ENCODE measurements at regions not wholly inside any gene's neighbourhood (a gene's known extent, or its start where the extent isn't known, plus 50 kb on each side); places are given as distances from the start of the nearest gene placed in this dataset.

GRCh38 chr3:110227991-110228390, 843.6 kb upstream of the NECTIN3 start:
- in situ Hi-C loops (cut with HindIII; ENCODE audit: low sequenced_read_pairs), result no loop called here
- H3K4me3 ChIP-seq (ENCODE audit: low read depth, low read length), result no peak overlapping the region
- no peak for TF ChIP-seq CTCF (IDR thresholded peaks at IDR 0.05; ENCODE audit: low read depth, low read length)
- DNase-seq (ENCODE audit: low read depth, low spot score), result no peak

GRCh38 chr3:110234831-110235230, 836.8 kb upstream of the NECTIN3 start:
- in situ Hi-C loops (cut with HindIII; ENCODE audit: low sequenced_read_pairs), result no loop called here
- no peak overlapping the region for H3K4me3 ChIP-seq (ENCODE audit: low read depth, low read length)
- DNase-seq (ENCODE audit: low read depth, low spot score), result no peak
- TF ChIP-seq CTCF (IDR thresholded peaks at IDR 0.05; ENCODE audit: low read depth, low read length), result no peak

- no peak for DNase-seq (ENCODE audit: low read depth, low spot score)
- in situ Hi-C loops (cut with HindIII; ENCODE audit: low sequenced_read_pairs), result no loop called here
- no peak overlapping the region for H3K4me3 ChIP-seq (ENCODE audit: low read depth, low read length)
- TF ChIP-seq CTCF (IDR thresholded peaks at IDR 0.05; ENCODE audit: low read depth, low read length), result no peak
Observed at GRCh38 chr3:110236976-110237610, 834.5 kb upstream of the NECTIN3 start.

- TF ChIP-seq CTCF (IDR thresholded peaks at IDR 0.05; ENCODE audit: low read depth, low read length), result no peak
- no peak overlapping the region for H3K4me3 ChIP-seq (ENCODE audit: low read depth, low read length)
- peak; percentile 46 for DNase-seq (ENCODE audit: low read depth, low spot score)
- in situ Hi-C loops (cut with HindIII; ENCODE audit: low sequenced_read_pairs), result no loop called here
Observed at GRCh38 chr3:110243081-110243480, 828.5 kb upstream of the NECTIN3 start.

- in situ Hi-C loops (cut with HindIII; ENCODE audit: low sequenced_read_pairs), result no loop called here
- DNase-seq (ENCODE audit: low read depth, low spot score), result no peak
- no peak for TF ChIP-seq CTCF (IDR thresholded peaks at IDR 0.05; ENCODE audit: low read depth, low read length)
Observed at GRCh38 chr3:110246796-110247376, 824.7 kb upstream of the NECTIN3 start.

GRCh38 chr3:110248666-110249065, 823.0 kb upstream of the NECTIN3 start:
- peak; percentile 26 for DNase-seq (ENCODE audit: low read depth, low spot score)
- in situ Hi-C loops (cut with HindIII; ENCODE audit: low sequenced_read_pairs), result no loop called here

More at GRCh38 chr3:110246796-110247376, 824.7 kb upstream of the NECTIN3 start:
- H3K4me3 ChIP-seq (ENCODE audit: low read depth, low read length), result no peak overlapping the region

More at GRCh38 chr3:110248666-110249065, 823.0 kb upstream of the NECTIN3 start:
- TF ChIP-seq CTCF (IDR thresholded peaks at IDR 0.05; ENCODE audit: low read depth, low read length), result no peak
- no peak overlapping the region for H3K4me3 ChIP-seq (ENCODE audit: low read depth, low read length)
